ENCODE measurements at regions not wholly inside any gene's neighbourhood (a gene's known extent, or its start where the extent isn't known, plus 50 kb on each side); places are given as distances from the start of the nearest gene placed in this dataset.
"Not testable (repeated sequence)": the region's sequence is repeated elsewhere in the genome, so short reads cannot be mapped to it uniquely, and the experiment has no call there.

GRCh38 chr18:8882632-8883408 lies 177.5 kb downstream of the MTCL1 start:
- no peak for DNase-seq

- no peak for DNase-seq
Measured at GRCh38 chr18:8883409-8883668, 178.0 kb downstream of the MTCL1 start.

- DNase-seq = not testable (repeated sequence)
Measured at GRCh38 chr18:8887877-8888276, 182.5 kb downstream of the MTCL1 start.

- no peak for DNase-seq
Measured at GRCh38 chr18:8889489-8889888, 184.1 kb downstream of the MTCL1 start.

- not testable (repeated sequence) for DNase-seq
Measured at GRCh38 chr18:8890503-8890902, 185.1 kb downstream of the MTCL1 start.

GRCh38 chr18:8890957-8891464 lies 185.7 kb downstream of the MTCL1 start:
- DNase-seq = no peak

GRCh38 chr18:8893221-8893620 lies 187.9 kb downstream of the MTCL1 start:
- no peak for DNase-seq

GRCh38 chr18:8893628-8894231 lies 188.4 kb downstream of the MTCL1 start:
- DNase-seq = no peak

- DNase-seq = no peak
Measured at GRCh38 chr18:8894823-8895222, 189.5 kb downstream of the MTCL1 start.

- DNase-seq = no peak
Measured at GRCh38 chr18:8895341-8895740, 190.0 kb downstream of the MTCL1 start.

GRCh38 chr18:8895987-8896619 lies 190.7 kb downstream of the MTCL1 start:
- DNase-seq = no peak

- DNase-seq = no peak
Measured at GRCh38 chr18:8899000-8899399, 193.6 kb downstream of the MTCL1 start.

GRCh38 chr18:8900552-8900951 lies 195.2 kb downstream of the MTCL1 start:
- no peak for DNase-seq

- DNase-seq = no peak
Measured at GRCh38 chr18:8901019-8901418, 195.7 kb downstream of the MTCL1 start.

- DNase-seq = no peak
Measured at GRCh38 chr18:8904316-8904715, 198.2 kb upstream of the NDUFV2 start.

GRCh38 chr18:8908792-8909510 lies 193.5 kb upstream of the NDUFV2 start:
- no peak for DNase-seq

GRCh38 chr18:8910186-8910822 lies 192.2 kb upstream of the NDUFV2 start:
- no peak for DNase-seq

GRCh38 chr18:8910843-8911242 lies 191.7 kb upstream of the NDUFV2 start:
- no peak for DNase-seq

GRCh38 chr18:8911408-8912340 lies 190.8 kb upstream of the NDUFV2 start:
- no peak for DNase-seq

GRCh38 chr18:8912348-8913326 lies 189.9 kb upstream of the NDUFV2 start:
- DNase-seq = no peak

Measured in activated CD4-positive, alpha-beta T cell treated with anti-CD3 and anti-CD28 coated beads, Interleukin-2, Interleukin-6, amounts not matched to agents 100 ng/mL and 50 ng/mL, durations not matched to agents 16 hours and 8 hours (primary cell).